ENCODE measurements at regions not wholly inside any gene's neighbourhood (a gene's known extent, or its start where the extent isn't known, plus 50 kb on each side); places are given as distances from the start of the nearest gene placed in this dataset.

DNA sequence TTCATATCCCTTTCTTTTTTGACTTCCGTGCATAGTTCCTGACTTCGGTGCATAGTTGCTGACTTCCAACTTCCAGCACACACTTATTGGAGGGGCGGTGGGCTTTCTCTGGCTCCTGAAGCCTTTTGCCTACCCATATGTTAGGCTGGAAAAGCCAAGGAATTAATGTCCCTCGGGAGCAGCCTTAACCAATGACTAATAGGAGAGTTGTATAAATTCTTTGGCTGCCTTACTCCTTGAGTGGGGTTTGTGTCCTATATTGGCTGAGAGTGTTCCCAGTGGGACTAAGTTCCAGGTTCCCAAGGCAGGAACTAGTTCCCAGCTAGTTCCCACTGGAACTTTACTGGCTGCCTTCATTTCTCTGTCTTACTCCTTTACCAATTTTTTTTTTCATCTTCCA, 105.7 kb downstream of the ZNF326 start:
- no peak overlapping the region for H3K27ac Mint-ChIP-seq (ENCODE audit: unreplicated experiment)
- no peaks in the 10 kb centered on the region for H3K4me1 Mint-ChIP-seq (ENCODE audit: low read depth, unreplicated experiment)
- no peak for DNase-seq (ENCODE audit: low read depth)
- H3K4me2 ChIP-seq (ENCODE audit: low read length) = no peak overlapping the region
- no peak overlapping the region for H3K9ac ChIP-seq (ENCODE audit: low read length)
- peaks cover 6% of the 10 kb centered on the region for H3K27me3 Mint-ChIP-seq (ENCODE audit: low read depth, unreplicated experiment)
- H4K20me1 ChIP-seq (ENCODE audit: insufficient read depth, low read length) = no peaks in the 10 kb centered on the region
- no peaks in the 10 kb centered on the region for H3K9me3 ChIP-seq (ENCODE audit: insufficient read depth, low read depth, low read length)
- no peaks in the 10 kb centered on the region for H3K36me3 ChIP-seq (ENCODE audit: insufficient read depth, low read length)
- H3K9me3 Mint-ChIP-seq (ENCODE audit: unreplicated experiment) = peaks cover 5% of the 10 kb centered on the region
- no peaks in the 10 kb centered on the region for H3K36me3 Mint-ChIP-seq (ENCODE audit: low read depth, unreplicated experiment)
- H3K27ac ChIP-seq (ENCODE audit: low read depth, low read length) = no peak overlapping the region
- H3K4me3 ChIP-seq (ENCODE audit: insufficient read depth, low read depth, low read length) = no peak overlapping the region
- H3K4me1 ChIP-seq (ENCODE audit: insufficient read depth, low read length) = no peaks in the 10 kb centered on the region
- no peak for FAIRE-seq
- no peak for TF ChIP-seq EZH2 (IDR thresholded peaks at IDR 0.05; ENCODE audit: insufficient read depth, low read length)
- TF ChIP-seq, protein P1, sequence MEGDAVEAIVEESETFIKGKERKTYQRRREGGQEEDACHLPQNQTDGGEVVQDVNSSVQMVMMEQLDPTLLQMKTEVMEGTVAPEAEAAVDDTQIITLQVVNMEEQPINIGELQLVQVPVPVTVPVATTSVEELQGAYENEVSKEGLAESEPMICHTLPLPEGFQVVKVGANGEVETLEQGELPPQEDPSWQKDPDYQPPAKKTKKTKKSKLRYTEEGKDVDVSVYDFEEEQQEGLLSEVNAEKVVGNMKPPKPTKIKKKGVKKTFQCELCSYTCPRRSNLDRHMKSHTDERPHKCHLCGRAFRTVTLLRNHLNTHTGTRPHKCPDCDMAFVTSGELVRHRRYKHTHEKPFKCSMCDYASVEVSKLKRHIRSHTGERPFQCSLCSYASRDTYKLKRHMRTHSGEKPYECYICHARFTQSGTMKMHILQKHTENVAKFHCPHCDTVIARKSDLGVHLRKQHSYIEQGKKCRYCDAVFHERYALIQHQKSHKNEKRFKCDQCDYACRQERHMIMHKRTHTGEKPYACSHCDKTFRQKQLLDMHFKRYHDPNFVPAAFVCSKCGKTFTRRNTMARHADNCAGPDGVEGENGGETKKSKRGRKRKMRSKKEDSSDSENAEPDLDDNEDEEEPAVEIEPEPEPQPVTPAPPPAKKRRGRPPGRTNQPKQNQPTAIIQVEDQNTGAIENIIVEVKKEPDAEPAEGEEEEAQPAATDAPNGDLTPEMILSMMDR (IDR thresholded peaks at IDR 0.05; ENCODE audit: insufficient read depth, low read depth, low read length) = no peak
- H3K4me3 Mint-ChIP-seq (ENCODE audit: unreplicated experiment) = no peak overlapping the region
- H3K27me3 ChIP-seq (ENCODE audit: insufficient read depth, low read length) = peaks cover 5% of the 10 kb centered on the region
- H3K79me2 ChIP-seq (ENCODE audit: insufficient read depth, low read length) = no peaks in the 10 kb centered on the region
- no peak overlapping the region for H2AFZ ChIP-seq (ENCODE audit: low read depth, low read length)

DNA sequence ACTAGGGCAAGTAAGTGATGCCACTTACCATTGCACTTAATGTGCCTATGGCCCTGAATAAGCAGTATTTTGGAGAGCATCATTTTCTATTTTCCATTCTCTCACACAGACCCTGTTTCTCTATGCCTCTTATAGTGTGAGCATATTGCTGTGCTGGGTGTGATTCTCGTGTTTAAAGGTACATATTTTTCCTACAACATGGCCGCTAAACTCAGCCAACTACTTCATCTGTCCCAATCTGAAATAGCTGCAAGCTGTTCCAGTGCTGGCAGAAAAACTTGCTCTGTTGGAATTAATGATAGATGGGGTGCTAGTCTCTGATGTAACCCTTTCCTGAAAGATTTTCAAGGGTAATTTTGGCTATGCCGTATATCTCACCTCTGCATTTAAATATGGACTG, 97.5 kb downstream of the ZNF326 start:
- no peak overlapping the region for H3K9ac ChIP-seq (ENCODE audit: low read length)
- DNase-seq (ENCODE audit: low read depth) (no peak), FAIRE-seq (no peak)
- no peaks in the 10 kb centered on the region for H3K27me3 ChIP-seq (ENCODE audit: insufficient read depth, low read length)
- no peak overlapping the region for H3K4me3 ChIP-seq (ENCODE audit: insufficient read depth, low read depth, low read length)
- no peak overlapping the region for H3K4me2 ChIP-seq (ENCODE audit: low read length)
- H3K36me3 ChIP-seq (ENCODE audit: insufficient read depth, low read length) = no peaks in the 10 kb centered on the region
- Mint-ChIP-seq H3K36me3 (ENCODE audit: low read depth, unreplicated experiment) (no peaks in the 10 kb centered on the region), H3K4me1 (ENCODE audit: low read depth, unreplicated experiment) (no peaks in the 10 kb centered on the region), H3K9me3 (ENCODE audit: unreplicated experiment) (peaks cover 3% of the 10 kb centered on the region), H3K27ac (ENCODE audit: unreplicated experiment) (no peak overlapping the region), H3K4me3 (ENCODE audit: unreplicated experiment) (no peak overlapping the region), H3K27me3 (ENCODE audit: low read depth, unreplicated experiment) (peaks cover 14% of the 10 kb centered on the region)
- H3K27ac ChIP-seq (ENCODE audit: low read depth, low read length) = no peak overlapping the region
- no peaks in the 10 kb centered on the region for H3K79me2 ChIP-seq (ENCODE audit: insufficient read depth, low read length)
- H3K4me1 ChIP-seq (ENCODE audit: insufficient read depth, low read length) = no peaks in the 10 kb centered on the region
- TF ChIP-seq EZH2 (IDR thresholded peaks at IDR 0.05; ENCODE audit: insufficient read depth, low read length) = no peak
- TF ChIP-seq, protein P1 (IDR thresholded peaks at IDR 0.05; ENCODE audit: insufficient read depth, low read depth, low read length) = no peak
- no peaks in the 10 kb centered on the region for H4K20me1 ChIP-seq (ENCODE audit: insufficient read depth, low read length)
- H2AFZ ChIP-seq (ENCODE audit: low read depth, low read length) = no peak overlapping the region
- no peaks in the 10 kb centered on the region for H3K9me3 ChIP-seq (ENCODE audit: insufficient read depth, low read depth, low read length)
